SJSA1 (cell line): ENCODE measurements at regions not wholly inside any gene's neighbourhood (a gene's known extent, or its start where the extent isn't known, plus 50 kb on each side); places are given as distances from the start of the nearest gene placed in this dataset.

Experiments used
- DNase-seq, 2 experiments: peaks; one replicate each; pipeline ENCODE4 v3.0.0-alpha.2; 2015 to 2020; ENCODE audit warnings: low spot score in 2 of 2, low read depth in 1 of 2
- H3K27ac ChIP-seq: fragments of 250-450 bp; sonication (Bioruptor Pico); 2 replicates; pipeline ENCODE4 v1.5.1; 2020; ENCODE audit warnings: mild to moderate bottlenecking, moderate library complexity
- H3K27me3 ChIP-seq: fragments of 250-450 bp; sonication (Bioruptor Pico); replicated peaks from 2 replicates; pipeline ENCODE4 v1.5.1; 2020; ENCODE audit warnings: mild to moderate bottlenecking, moderate library complexity
- H3K36me3 ChIP-seq: fragments of 250-450 bp; sonication (Bioruptor Pico); 2 replicates; pipeline ENCODE4 v1.5.1; 2020; ENCODE audit warnings: mild to moderate bottlenecking
- H3K4me1 ChIP-seq: fragments of 250-450 bp; sonication (Bioruptor Pico); replicated peaks from 2 replicates; pipeline ENCODE4 v1.6.1; 2021; ENCODE audit warnings: mild to moderate bottlenecking
- H3K4me3 ChIP-seq: fragments of 250-450 bp; sonication (Bioruptor Pico); 2 replicates; pipeline ENCODE4 v1.5.1; 2020; ENCODE audit warnings: mild to moderate bottlenecking
- H3K9me3 ChIP-seq: fragments of 250-450 bp; sonication (Bioruptor Pico); replicated peaks from 2 replicates; pipeline ENCODE4 v1.5.1; 2020; ENCODE audit warnings: mild to moderate bottlenecking

DNA sequence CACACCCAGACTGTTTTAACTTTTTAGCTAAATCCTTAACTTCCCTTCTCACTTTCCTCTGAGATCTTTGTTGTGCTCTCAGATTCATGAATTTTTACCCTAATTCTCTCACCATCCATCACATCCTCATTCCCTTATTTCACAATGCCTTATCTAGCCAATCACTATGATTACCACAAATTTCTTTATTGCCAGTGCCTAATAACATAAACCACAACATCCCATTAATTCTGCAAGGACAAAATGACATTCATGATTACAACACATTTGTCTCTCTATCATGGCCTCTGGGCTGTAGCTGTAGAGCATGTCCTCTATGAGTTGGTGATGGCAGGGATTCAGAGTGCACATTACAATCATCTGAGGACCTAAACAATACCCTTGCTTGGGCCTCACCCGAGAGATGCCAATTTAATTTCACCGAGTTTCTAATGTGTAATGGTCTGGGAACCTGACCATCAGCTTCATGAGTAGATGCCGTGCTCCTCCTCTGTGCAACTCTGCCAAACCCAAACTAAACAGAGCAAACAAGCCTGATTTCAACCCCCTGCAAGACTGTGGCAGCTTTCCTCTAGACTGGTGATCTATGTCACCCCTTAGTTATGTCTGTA lies 99.3 kb downstream of the SPTSSA start:
- no peak for DNase-seq
- Histone ChIP-seq H3K36me3 (no peaks in the 10 kb centered on the region), H3K27ac (no peak overlapping the region), H3K4me3 (no peak overlapping the region), H3K9me3 (no peaks in the 10 kb centered on the region), H3K4me1 (no peaks in the 10 kb centered on the region), H3K27me3 (no peaks in the 10 kb centered on the region)

DNA sequence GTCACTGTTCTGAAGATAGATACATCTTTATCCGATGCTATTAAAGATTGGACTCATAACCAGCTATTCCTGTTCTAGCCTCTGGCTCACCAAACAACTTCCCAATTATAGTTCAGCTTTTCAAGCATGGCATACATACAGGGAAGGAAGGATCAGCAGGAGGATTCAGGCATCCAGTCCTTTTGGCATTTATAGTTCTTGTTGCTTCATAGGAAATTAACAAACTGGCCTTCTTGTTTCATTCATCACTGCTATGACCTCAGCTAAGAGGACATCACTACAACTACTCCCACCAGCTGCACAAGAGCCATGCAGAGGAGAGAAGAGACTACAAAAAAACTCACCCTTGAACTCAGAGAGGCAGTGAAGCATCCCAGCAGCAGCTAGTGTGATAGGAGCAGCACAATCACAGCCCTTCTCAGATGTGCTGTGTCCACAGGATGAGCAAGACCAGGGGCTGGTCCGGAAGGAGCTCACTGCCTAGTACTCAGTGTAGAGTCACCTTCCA lies 100.5 kb downstream of the SPTSSA start:
- H3K4me3 ChIP-seq: no peak overlapping the region
- H3K36me3 ChIP-seq: no peaks in the 10 kb centered on the region
- no peak overlapping the region for H3K27ac ChIP-seq
- H3K4me1 ChIP-seq: peaks cover 2% of the 10 kb centered on the region; the same call in 1 of the 2 replicates
- DNase-seq: no peak
- no peaks in the 10 kb centered on the region for H3K27me3 ChIP-seq
- H3K9me3 ChIP-seq: no peaks in the 10 kb centered on the region

DNA sequence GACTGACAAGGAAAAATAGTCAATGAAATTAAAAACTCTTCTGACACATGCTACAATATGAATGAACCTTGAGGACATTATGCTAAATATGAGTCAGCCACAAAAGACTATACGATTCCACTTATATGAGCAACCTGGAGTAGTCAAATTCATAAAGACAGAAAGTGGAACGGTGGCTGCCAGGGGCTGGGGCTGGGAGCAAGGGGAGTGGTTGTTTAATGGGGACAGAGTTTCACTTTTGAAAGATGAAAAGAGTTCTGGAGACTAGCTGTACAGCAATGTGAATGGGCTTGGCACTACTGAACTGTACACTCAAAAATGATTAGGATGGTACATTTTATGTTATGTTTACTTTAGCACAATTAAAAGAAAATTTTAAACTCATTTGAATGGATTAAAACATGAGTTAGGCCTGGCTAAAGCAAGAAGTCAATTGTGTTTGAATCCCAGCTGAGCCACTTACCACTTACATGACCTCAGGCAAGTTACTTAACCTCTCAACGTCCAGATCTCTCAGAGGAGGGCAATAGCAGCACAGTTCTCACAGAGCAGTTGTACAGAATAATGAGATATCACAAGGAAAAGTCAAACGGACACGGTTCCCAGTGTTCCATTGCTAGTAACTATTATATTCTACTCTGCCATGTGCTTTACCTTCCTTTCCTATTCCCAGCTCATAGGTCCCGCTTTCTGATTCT lies 102.5 kb downstream of the SPTSSA start:
- H3K36me3 ChIP-seq: no peaks in the 10 kb centered on the region
- DNase-seq: no peak
- no peaks in the 10 kb centered on the region for H3K27me3 ChIP-seq
- no peaks in the 10 kb centered on the region for H3K9me3 ChIP-seq
- H3K4me3 ChIP-seq: no peak overlapping the region
- H3K27ac ChIP-seq: no peak overlapping the region
- H3K4me1 ChIP-seq: peaks cover 3% of the 10 kb centered on the region; the same call in 1 of the 2 replicates

DNA sequence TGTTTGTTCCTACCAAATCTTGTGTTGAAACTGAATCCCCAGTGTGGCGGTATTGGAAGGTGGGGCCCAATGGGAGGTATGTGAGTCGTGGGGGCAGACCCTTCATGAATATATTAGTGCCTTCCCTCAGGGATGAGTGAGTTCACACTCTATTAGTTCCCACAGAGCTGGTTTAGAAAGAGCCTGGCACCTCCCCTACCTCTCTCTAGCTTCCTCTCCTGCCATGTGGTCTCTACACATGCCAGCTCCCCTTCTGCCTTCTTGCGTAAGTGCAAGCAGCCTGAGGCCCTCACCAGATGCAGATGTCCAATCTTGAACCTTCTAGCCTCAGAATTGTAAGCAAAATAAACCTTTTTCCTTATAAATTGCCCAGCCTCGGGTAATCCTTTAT lies 105.8 kb downstream of the SPTSSA start:
- no peaks in the 10 kb centered on the region for H3K36me3 ChIP-seq
- H3K4me3 ChIP-seq: no peak overlapping the region
- peaks cover 3% of the 10 kb centered on the region; the same call in 1 of the 2 replicates for H3K4me1 ChIP-seq
- no peaks in the 10 kb centered on the region for H3K27me3 ChIP-seq
- no peak for DNase-seq
- H3K27ac ChIP-seq: no peak overlapping the region
- H3K9me3 ChIP-seq: no peaks in the 10 kb centered on the region

DNA sequence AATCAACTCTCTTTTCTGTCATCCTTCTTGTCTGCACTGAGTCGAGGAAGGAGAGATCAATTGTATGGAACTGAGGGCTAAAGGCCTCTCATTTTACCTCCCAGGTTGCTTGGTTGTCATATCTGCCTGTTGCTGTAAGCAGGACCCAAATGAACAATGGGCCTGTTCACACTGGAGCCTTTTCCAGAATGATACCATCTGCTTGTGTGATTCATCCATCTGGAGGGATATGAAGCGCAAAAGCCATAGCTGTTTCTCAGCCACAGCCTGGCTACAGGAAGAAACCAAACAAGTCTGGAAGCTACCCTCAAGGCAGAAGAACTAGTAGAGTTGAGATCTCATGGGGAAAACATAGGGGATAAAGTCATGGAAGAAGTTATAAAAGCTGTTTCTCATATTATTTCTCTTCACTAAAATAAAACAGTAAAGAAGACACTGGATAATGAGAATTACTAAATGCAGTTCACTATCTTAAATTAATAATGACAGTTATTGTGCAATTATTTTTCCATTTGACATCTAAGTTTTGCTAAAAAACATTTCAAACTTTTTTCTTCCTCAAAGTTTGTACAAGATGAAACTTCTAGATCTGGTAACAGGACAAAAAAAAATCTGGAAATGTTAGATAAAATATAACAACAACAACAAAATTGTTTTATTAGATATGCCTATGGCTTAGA lies 106.3 kb downstream of the SPTSSA start:
- peak; percentile 27 to 44 for DNase-seq
- Histone ChIP-seq H3K9me3 (no peaks in the 10 kb centered on the region), H3K4me3 (no peak overlapping the region), H3K4me1 (peaks cover 3% of the 10 kb centered on the region; the same call in 1 of the 2 replicates), H3K36me3 (no peaks in the 10 kb centered on the region), H3K27ac (no peak overlapping the region), H3K27me3 (no peaks in the 10 kb centered on the region)

DNA sequence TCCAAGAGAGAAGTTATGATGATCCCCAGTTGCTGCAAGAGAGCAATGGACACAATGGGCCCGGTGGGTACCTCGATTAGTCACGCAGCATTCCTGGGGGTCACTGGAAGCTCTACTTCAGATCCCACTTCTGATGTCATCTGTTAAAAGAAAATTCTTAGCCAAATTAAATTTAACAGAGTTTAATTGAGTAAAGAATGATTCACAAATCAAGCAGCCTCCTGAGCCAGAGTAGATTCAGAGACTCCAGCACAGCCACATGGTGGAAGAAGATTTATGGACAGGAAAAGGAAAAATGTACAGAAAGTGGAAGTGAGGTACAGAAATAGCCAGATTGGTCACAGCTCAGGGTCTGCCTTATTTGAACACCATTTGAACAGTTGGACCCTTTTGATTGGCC lies 107.5 kb downstream of the SPTSSA start:
- H3K27me3 ChIP-seq: no peaks in the 10 kb centered on the region
- H3K36me3 ChIP-seq: no peaks in the 10 kb centered on the region
- H3K27ac ChIP-seq: no peak overlapping the region
- H3K4me3 ChIP-seq: no peak overlapping the region
- no peaks in the 10 kb centered on the region for H3K9me3 ChIP-seq
- peaks cover 3% of the 10 kb centered on the region; the same call in 1 of the 2 replicates for H3K4me1 ChIP-seq
- no peak for DNase-seq

DNA sequence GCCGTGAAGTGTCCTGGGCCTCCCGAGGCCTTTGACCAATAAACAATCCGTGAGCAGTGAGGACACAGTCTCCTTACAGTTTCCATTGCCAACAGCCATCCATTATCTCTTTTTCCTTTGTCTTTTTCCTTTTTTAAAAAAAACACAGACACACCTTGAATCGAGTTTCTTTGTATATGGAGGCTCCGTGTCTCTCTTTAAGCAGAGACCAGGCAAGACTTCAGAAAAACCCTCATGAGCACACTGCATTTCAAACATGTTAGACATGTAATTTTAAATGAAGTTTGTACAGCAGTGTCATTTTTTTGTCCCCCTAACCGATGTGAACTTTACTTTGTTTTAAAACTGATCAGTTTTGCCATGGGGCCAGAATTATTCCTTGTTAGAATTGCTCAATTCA lies 111.1 kb downstream of the SPTSSA start:
- no peaks in the 10 kb centered on the region for H3K4me1 ChIP-seq
- H3K9me3 ChIP-seq: no peaks in the 10 kb centered on the region
- H3K27me3 ChIP-seq: no peaks in the 10 kb centered on the region
- no peak overlapping the region for H3K27ac ChIP-seq
- H3K4me3 ChIP-seq: no peak overlapping the region
- no peaks in the 10 kb centered on the region for H3K36me3 ChIP-seq
- no peak for DNase-seq

DNA sequence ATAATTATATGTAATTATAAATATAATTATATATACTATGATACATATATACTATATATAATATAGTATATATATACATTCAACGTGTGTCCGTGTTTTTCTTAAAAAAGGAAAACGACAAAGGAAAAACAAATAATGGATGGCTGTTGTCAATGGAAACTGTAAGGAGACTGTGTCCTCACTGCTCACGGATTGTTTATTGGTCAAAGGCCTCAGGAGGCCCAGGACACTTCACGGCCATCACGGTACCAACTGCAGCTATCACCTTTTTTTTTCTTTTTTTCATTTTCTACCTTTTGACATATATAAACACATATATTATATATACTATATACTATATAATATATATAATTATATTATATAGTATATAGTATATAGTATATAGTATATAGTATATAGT lies 113.4 kb downstream of the SPTSSA start:
- no peak overlapping the region for H3K4me3 ChIP-seq
- no peaks in the 10 kb centered on the region for H3K36me3 ChIP-seq
- no peaks in the 10 kb centered on the region for H3K27me3 ChIP-seq
- DNase-seq: no peak
- no peak overlapping the region for H3K27ac ChIP-seq
- no peaks in the 10 kb centered on the region for H3K9me3 ChIP-seq
- no peaks in the 10 kb centered on the region for H3K4me1 ChIP-seq

DNA sequence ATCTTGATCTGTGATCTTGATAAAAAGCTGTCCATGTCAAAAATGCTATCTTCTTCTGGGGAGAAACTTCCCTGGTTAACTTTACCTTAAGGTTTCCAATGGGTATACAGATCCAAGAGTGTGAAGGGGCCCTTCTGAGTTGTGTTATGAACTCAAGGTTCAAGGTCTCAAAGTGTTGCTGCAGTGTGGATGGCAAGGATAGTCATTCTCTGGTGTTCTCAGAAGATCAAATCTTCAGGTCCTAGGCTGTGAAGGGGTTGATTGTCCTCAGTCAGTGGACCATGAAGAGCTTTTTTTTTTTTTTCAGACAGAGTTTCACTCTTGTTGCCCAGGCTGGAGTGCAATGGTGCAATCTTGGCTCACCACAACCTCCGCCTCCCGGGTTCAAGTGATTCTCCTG lies 114.4 kb downstream of the SPTSSA start:
- Histone ChIP-seq H3K36me3 (no peaks in the 10 kb centered on the region), H3K27me3 (no peaks in the 10 kb centered on the region), H3K27ac (no peak overlapping the region), H3K4me3 (no peak overlapping the region), H3K9me3 (no peaks in the 10 kb centered on the region), H3K4me1 (no peaks in the 10 kb centered on the region)
- no peak for DNase-seq

DNA sequence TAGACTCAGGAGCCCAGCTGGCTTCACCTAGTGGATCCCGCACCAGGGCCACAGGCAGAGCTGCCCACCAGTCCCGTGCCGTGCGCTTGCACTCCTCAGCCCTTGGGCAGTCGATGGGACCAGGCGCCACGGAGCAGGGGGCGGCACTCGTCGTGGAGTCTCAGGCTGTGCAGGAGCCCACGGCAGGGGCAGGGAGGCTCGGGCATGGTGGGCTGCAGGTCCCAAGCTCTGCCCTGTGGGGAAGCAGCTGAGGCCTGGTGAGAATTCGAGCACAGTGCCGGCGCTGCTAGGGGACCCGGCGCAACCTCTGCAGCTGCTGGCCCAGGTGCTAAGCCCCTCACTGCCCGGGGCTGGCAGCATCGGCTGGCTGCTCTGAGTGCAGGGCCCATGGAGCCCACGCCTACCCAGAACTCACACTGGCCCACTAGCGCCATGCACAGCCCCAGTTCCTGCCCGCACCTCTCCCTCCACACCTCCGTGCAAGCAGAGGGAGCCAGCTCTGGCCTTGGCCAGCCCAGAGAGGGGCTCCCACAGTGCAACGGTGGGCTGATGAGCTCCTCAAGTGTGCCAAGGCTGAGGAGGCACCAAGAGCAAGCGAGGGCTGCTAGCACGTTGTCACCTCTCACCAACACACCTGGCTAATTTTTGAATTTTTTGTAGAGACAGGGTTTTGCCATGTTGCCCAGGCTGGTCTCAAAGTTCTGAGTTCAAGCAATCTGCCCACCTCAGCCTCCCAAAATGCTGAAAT lies 116.1 kb downstream of the SPTSSA start:
- DNase-seq: no peak
- Histone ChIP-seq H3K9me3 (no peaks in the 10 kb centered on the region), H3K4me1 (no peaks in the 10 kb centered on the region), H3K36me3 (no peaks in the 10 kb centered on the region), H3K27ac (no peak overlapping the region), H3K27me3 (no peaks in the 10 kb centered on the region), H3K4me3 (no peak overlapping the region)

DNA sequence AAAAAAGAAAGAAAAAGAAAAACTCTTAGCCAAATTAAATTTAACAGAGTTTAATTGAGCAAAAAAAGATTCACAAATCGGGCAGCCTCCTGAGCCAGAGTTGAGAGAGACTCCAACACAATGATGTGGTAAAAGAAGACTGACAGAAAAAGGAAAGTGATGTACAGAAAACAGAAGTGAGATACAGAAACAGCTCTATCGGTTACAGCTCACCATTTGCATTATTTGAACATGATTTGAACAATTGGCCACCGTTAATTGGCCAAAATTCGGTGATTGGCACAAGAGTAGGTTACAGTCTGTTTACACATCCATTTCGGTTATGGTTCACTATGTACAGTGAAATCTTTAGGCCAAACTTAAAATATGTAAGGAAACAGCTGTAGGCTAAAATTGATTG lies 117.7 kb downstream of the SPTSSA start:
- Histone ChIP-seq H3K4me1 (no peaks in the 10 kb centered on the region), H3K27me3 (no peaks in the 10 kb centered on the region), H3K4me3 (no peak overlapping the region), H3K36me3 (no peaks in the 10 kb centered on the region), H3K27ac (no peak overlapping the region), H3K9me3 (no peaks in the 10 kb centered on the region)
- DNase-seq: no peak

DNA sequence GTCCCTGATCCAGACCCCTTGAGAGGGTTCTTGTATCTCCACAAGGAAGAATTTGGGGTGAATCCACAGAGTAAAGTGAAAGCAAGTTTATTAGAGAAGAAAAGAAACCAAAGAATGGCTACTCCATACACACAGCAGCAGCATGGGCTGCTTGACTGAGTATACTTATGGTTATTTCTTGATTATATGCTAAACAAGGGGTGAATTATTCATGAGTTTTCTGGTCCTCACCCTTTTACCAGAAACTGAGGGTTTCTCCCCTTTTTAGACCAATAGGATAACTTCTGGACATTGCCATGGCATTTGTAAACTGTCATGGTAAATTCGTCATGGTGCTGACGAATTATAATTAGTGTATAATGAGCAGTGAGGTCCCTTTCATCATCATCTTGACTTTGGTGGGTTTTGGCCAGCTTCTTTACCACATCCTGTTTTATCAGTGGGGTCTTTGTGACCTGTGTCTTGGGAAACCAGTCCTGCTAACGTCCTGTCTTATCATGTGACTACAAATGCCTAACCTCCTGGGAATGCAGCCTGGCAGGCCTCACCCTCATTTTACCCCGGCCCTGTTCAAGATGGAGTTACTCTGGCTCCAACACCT lies 121.9 kb downstream of the SPTSSA start:
- no peak for DNase-seq
- Histone ChIP-seq H3K4me3 (no peak overlapping the region), H3K27me3 (no peaks in the 10 kb centered on the region), H3K4me1 (no peaks in the 10 kb centered on the region), H3K9me3 (no peaks in the 10 kb centered on the region), H3K36me3 (no peaks in the 10 kb centered on the region), H3K27ac (no peak overlapping the region)

DNA sequence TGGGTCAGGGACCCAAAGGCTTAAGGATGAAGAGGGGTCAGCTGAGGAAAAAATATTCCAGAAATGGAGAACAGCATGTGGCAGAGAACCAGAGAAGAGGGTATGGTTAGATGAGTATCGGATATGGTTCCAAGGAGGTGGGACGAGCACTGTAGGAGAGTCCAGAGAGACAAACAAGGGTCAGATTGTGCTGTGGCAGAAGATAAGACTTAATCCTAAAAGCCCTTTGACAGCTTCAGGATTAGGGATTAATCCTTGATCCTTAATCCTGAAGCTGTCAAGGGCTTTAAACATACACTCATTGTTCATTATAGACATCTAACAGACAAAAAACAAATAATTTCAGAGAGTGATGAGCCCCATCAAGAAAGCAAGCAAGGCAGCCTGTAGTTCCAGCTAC lies 124.0 kb downstream of the SPTSSA start:
- H3K4me1 ChIP-seq: no peaks in the 10 kb centered on the region
- H3K27ac ChIP-seq: no peak overlapping the region
- no peak overlapping the region for H3K4me3 ChIP-seq
- no peaks in the 10 kb centered on the region for H3K9me3 ChIP-seq
- H3K27me3 ChIP-seq: no peaks in the 10 kb centered on the region
- no peaks in the 10 kb centered on the region for H3K36me3 ChIP-seq
- no peak for DNase-seq
